CD14-positive monocyte (primary cell): ENCODE measurements at regions not wholly inside any gene's neighbourhood (a gene's known extent, or its start where the extent isn't known, plus 50 kb on each side); places are given as distances from the start of the nearest gene placed in this dataset.

ENCODE experiments used
- DNase-seq, 3 donors: peaks; one replicate each; pipeline ENCODE4 v3.0.0-alpha.2; 2011 to 2022
- H2AFZ ChIP-seq: 2 replicates; pipeline ENCODE4 v1.6.0; 2012; ENCODE audit warnings: mild to moderate bottlenecking, low read depth, low read length, inconsistent platforms; ENCODE audit not compliant: insufficient read depth, poor library complexity, severe bottlenecking
- H3K27ac ChIP-seq, 2 donors: 1 replicate in 1 of 2; 2 replicates in 1 of 2; pipeline ENCODE4 v1.5.1; 2012 to 2013; ENCODE audit warnings: low read length in 2 of 2, control low read depth in 1 of 2, inconsistent platforms in 1 of 2, low read depth in 1 of 2, mild to moderate bottlenecking in 1 of 2
- H3K27me3 ChIP-seq, 2 donors: one replicate each; pipeline versions ENCODE4 v1.6.0 to v1.6.1; 2011 to 2013; ENCODE audit warnings: low read length in 2 of 2; ENCODE audit not compliant: control insufficient read depth in 2 of 2, insufficient read depth in 2 of 2
- H3K36me3 ChIP-seq, 2 donors: replicated peaks in 1 of 2; 1 replicate in 1 of 2; 2 replicates in 1 of 2; pipeline versions ENCODE4 v1.5.1 to v1.6.1; 2012 to 2013; ENCODE audit warnings: low read length in 2 of 2, control low read depth in 1 of 2, inconsistent platforms in 1 of 2, mild to moderate bottlenecking in 1 of 2; ENCODE audit not compliant: insufficient read depth in 2 of 2, control insufficient read depth in 1 of 2
- H3K4me1 ChIP-seq, 2 donors: 1 replicate in 1 of 2; 2 replicates in 1 of 2; pipeline versions ENCODE4 v1.5.1 to v1.6.1; 2012 to 2013; ENCODE audit warnings: low read length in 2 of 2, control low read depth in 1 of 2, inconsistent platforms in 1 of 2, mild to moderate bottlenecking in 1 of 2, moderate library complexity in 1 of 2; ENCODE audit not compliant: insufficient read depth in 2 of 2, control insufficient read depth in 1 of 2
- H3K4me2 ChIP-seq: replicated peaks from 2 replicates; pipeline ENCODE3; 2012; ENCODE audit warnings: low read length, moderate library complexity, mild to moderate bottlenecking; ENCODE audit not compliant: poor library complexity, severe bottlenecking; ENCODE audit errors: extremely low read depth
- H3K4me3 ChIP-seq, 3 experiments: fragments of 200-600 bp in 1 of 3; sonication (generic) in 1 of 3; replicated peaks in 1 of 3; 1 replicate in 2 of 3; 2 replicates in 1 of 3; pipeline ENCODE4 v1.5.1; 2011 to 2013; ENCODE audit warnings: low read length in 3 of 3, mild to moderate bottlenecking in 3 of 3, control low read depth in 2 of 3, low read depth in 2 of 3, inconsistent platforms in 1 of 3, moderate library complexity in 1 of 3
- H3K79me2 ChIP-seq: 2 replicates; pipeline ENCODE4 v1.6.0; 2012; ENCODE audit warnings: mild to moderate bottlenecking, control low read depth, inconsistent platforms, low read length, moderate library complexity; ENCODE audit not compliant: insufficient read depth
- H3K9ac ChIP-seq: 2 replicates; pipeline ENCODE4 v1.6.0; 2017; ENCODE audit warnings: low read length, mild to moderate bottlenecking; ENCODE audit not compliant: insufficient read depth, poor library complexity, severe bottlenecking
- H3K9me3 ChIP-seq, 2 donors: replicated peaks in 1 of 2; 1 replicate in 1 of 2; 2 replicates in 1 of 2; pipeline versions ENCODE4 v1.5.1 to v1.6.1; 2012 to 2013; ENCODE audit warnings: low read length in 2 of 2, control low read depth in 1 of 2; ENCODE audit not compliant: control insufficient read depth in 1 of 2, insufficient read depth in 1 of 2
- H4K20me1 ChIP-seq: 2 replicates; pipeline ENCODE4 v1.6.0; 2012; ENCODE audit warnings: mild to moderate bottlenecking, low read length, control low read depth, moderate library complexity; ENCODE audit not compliant: insufficient read depth
- H3K27ac Mint-ChIP-seq, 7 donors: one replicate each; pipeline ENCODE4 v1.8.0; 2020; ENCODE audit warnings: mild to moderate bottlenecking in 7 of 7, mixed read lengths in 7 of 7, moderate library complexity in 6 of 7, inconsistent platforms in 2 of 7
- H3K27me3 Mint-ChIP-seq, 3 donors: one replicate each; pipeline ENCODE4 v1.8.0; 2021 to 2022; ENCODE audit warnings: low read depth in 3 of 3, mild to moderate bottlenecking in 3 of 3, mixed read lengths in 3 of 3, moderate library complexity in 3 of 3, inconsistent platforms in 1 of 3
- H3K36me3 Mint-ChIP-seq, 2 donors: one replicate each; pipeline ENCODE4 v1.8.0; 2020; ENCODE audit warnings: mixed read lengths in 2 of 2, inconsistent platforms in 1 of 2, mild to moderate bottlenecking in 1 of 2
- H3K4me1 Mint-ChIP-seq: one replicate; pipeline ENCODE4 v1.8.0; 2020; ENCODE audit warnings: mild to moderate bottlenecking, mixed read lengths
- H3K4me3 Mint-ChIP-seq, 2 donors: one replicate each; pipeline ENCODE4 v1.8.0; 2020; ENCODE audit warnings: mild to moderate bottlenecking in 2 of 2, mixed read lengths in 2 of 2, moderate library complexity in 1 of 2
- H3K9me3 Mint-ChIP-seq, 7 donors: one replicate each; pipeline ENCODE4 v1.8.0; 2020 to 2022; ENCODE audit warnings: mixed read lengths in 7 of 7, mild to moderate bottlenecking in 6 of 7, moderate library complexity in 6 of 7, inconsistent platforms in 2 of 7
- WGBS: methylation state at CpG from one replicate; pipeline ENCODE4 v1.1.5; 2013; ENCODE audit warnings: missing lambda C conversion rate; ENCODE audit not compliant: insufficient coverage; 5-methylcytosine and 5-hydroxymethylcytosine counted together
- intact Hi-C, 2 donors: fragments of 100-400 bp; cut with micrococcal nuclease; formaldehyde crosslinking; loops; one replicate each; pipeline versions ENCODE4 v1.15.0 to v1.15.1; 2023
- TF ChIP-seq, protein P1 (sequence below): fragments of 200-600 bp; IDR thresholded peaks from one replicate; pipeline ENCODE4 v1.8.0; 2022; ENCODE audit warnings: antibody characterized with exemption, mild to moderate bottlenecking

DNA sequence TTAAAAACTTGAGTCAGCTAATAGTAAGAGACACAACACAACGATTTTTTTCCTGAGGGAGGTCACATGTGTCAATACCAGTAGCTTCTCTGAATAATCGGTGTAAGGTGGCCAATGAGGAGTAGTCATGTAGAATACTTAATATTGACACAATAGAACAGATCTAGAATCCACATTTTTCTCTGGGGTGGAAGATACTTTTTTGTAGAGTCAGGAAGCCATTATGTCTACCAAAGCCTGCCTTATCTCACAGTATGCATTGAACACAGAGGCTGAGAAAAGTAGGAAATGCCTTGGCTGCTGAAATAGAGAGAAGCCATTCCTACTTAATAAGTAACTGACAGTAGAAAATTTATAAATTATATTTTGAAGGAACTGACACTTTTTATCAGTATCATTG is 725.0 kb downstream of the METTL15 start:
- H3K79me2 ChIP-seq: no peaks in the 10 kb centered on the region
- H3K9me3 ChIP-seq: no peaks in the 10 kb centered on the region
- intact Hi-C loops: no loop called here
- H3K4me1 Mint-ChIP-seq: no peaks in the 10 kb centered on the region
- no peak for DNase-seq
- peaks cover 0 to under 1% (median 0%) of the 10 kb centered on the region in 3 donors for H3K27me3 Mint-ChIP-seq
- no peak overlapping the region for H3K4me2 ChIP-seq
- no peaks in the 10 kb centered on the region for H3K27me3 ChIP-seq
- no peak overlapping the region for H3K9ac ChIP-seq
- peaks cover 0 to 10% (median 3%) of the 10 kb centered on the region in 7 donors for H3K9me3 Mint-ChIP-seq
- no peak overlapping the region for H3K27ac ChIP-seq
- no peak overlapping the region for H3K4me3 Mint-ChIP-seq
- no peaks in the 10 kb centered on the region for H4K20me1 ChIP-seq
- H3K27ac Mint-ChIP-seq: no peak overlapping the region
- no peak overlapping the region for H3K4me3 ChIP-seq
- no peaks in the 10 kb centered on the region for H3K36me3 ChIP-seq
- H3K4me1 ChIP-seq: no peaks in the 10 kb centered on the region
- TF ChIP-seq, protein P1, sequence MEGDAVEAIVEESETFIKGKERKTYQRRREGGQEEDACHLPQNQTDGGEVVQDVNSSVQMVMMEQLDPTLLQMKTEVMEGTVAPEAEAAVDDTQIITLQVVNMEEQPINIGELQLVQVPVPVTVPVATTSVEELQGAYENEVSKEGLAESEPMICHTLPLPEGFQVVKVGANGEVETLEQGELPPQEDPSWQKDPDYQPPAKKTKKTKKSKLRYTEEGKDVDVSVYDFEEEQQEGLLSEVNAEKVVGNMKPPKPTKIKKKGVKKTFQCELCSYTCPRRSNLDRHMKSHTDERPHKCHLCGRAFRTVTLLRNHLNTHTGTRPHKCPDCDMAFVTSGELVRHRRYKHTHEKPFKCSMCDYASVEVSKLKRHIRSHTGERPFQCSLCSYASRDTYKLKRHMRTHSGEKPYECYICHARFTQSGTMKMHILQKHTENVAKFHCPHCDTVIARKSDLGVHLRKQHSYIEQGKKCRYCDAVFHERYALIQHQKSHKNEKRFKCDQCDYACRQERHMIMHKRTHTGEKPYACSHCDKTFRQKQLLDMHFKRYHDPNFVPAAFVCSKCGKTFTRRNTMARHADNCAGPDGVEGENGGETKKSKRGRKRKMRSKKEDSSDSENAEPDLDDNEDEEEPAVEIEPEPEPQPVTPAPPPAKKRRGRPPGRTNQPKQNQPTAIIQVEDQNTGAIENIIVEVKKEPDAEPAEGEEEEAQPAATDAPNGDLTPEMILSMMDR: no peak
- H2AFZ ChIP-seq: no peak overlapping the region
- H3K36me3 Mint-ChIP-seq: no peaks in the 10 kb centered on the region
- WGBS: no CpG with 5 or more reads among the region's 2 CpGs

- Histone ChIP-seq H3K36me3 (no peaks in the 10 kb centered on the region), H4K20me1 (no peaks in the 10 kb centered on the region), H3K27ac (no peak overlapping the region), H3K4me3 (no peak overlapping the region), H3K27me3 (no peaks in the 10 kb centered on the region), H3K4me1 (no peaks in the 10 kb centered on the region), H3K9ac (no peak overlapping the region), H3K4me2 (no peak overlapping the region), H3K9me3 (peaks cover 3 to 8% of the 10 kb centered on the region in 2 donors), H3K79me2 (no peaks in the 10 kb centered on the region), H2AFZ (no peak overlapping the region)
- TF ChIP-seq, protein P1: no peak
- intact Hi-C loops: no loop called here
- Mint-ChIP-seq H3K27ac (no peak overlapping the region), H3K36me3 (no peaks in the 10 kb centered on the region), H3K4me1 (no peaks in the 10 kb centered on the region), H3K9me3 (peaks cover 0 to 6% (median 2%) of the 10 kb centered on the region in 7 donors), H3K27me3 (no peaks in the 10 kb centered on the region), H3K4me3 (no peak overlapping the region)
- no peak for DNase-seq
- WGBS: no CpG with 5 or more reads among the region's 1 CpG
Measured at GRCh38 chr11:28826807-28827206, 718.6 kb downstream of the METTL15 start.
